IPS DF 6.9 (cell line): ENCODE measurements at regions not wholly inside any gene's neighbourhood (a gene's known extent, or its start where the extent isn't known, plus 50 kb on each side); places are given as distances from the start of the nearest gene placed in this dataset.

Source experiments
- DNase-seq: peaks from one replicate; pipeline ENCODE4 v3.0.0-alpha.2; 2013; ENCODE audit warnings: low read depth, low spot score
- H3K27ac ChIP-seq: one replicate; pipeline ENCODE4 v1.5.1; 2013; ENCODE audit warnings: low read length, control low read depth
- H3K27me3 ChIP-seq: 2 replicates; pipeline ENCODE4 v1.6.1; 2013; ENCODE audit warnings: mild to moderate bottlenecking, low read length; ENCODE audit not compliant: control insufficient read depth, insufficient read depth
- H3K36me3 ChIP-seq: 2 replicates; pipeline ENCODE4 v1.6.1; 2013; ENCODE audit warnings: low read length; ENCODE audit not compliant: control insufficient read depth, insufficient read depth
- H3K4me1 ChIP-seq: 2 replicates; pipeline ENCODE4 v1.6.1; 2013; ENCODE audit warnings: low read length; ENCODE audit not compliant: control insufficient read depth, insufficient read depth
- H3K4me3 ChIP-seq: 2 replicates; pipeline ENCODE4 v1.5.1; 2013; ENCODE audit warnings: mild to moderate bottlenecking, low read length
- H3K9me3 ChIP-seq: 2 replicates; pipeline ENCODE4 v1.6.1; 2013; ENCODE audit warnings: low read length, inconsistent platforms; ENCODE audit not compliant: control insufficient read depth, insufficient read depth
- WGBS: extraction: QIAGEN DNeasy Blood & Tissue Kit; methylation state at CpG from one replicate; pipeline ENCODE4 v1.1.7; 2013; ENCODE audit warnings: mixed read lengths, missing lambda C conversion rate; ENCODE audit not compliant: insufficient read length, insufficient coverage; 5-methylcytosine and 5-hydroxymethylcytosine counted together

DNA sequence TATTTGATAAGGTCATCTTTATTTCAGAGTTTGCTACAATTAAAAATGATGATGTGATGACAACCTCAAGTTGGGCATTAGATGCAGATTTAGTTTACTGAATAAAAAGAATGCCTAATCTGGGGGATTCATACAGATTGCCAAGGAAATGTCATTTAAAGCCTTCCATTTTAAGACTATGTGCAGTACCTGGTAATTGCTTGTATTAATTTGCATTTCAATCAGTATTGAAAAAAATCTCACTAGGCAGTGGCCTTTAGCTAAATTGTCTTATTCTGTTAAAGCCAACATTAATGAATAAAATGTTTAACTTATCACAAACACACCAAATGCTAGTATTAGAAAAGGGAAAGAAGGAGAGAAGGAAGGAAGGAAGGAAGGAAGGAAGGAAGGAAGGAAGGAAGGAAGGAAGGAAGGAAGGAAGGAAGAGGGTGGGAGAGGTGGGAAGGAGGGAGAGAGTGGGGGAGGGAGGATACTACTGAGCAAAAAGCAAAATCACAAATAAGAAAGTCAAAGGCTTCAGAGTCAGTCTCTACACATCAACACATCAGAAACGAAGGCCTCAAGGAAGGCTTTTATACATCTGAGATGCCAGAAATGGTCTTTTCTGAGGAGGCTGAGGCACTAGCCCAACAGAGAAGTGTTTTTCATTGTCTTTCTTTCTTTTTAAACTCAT is 271.1 kb upstream of the CLEC14A start:
- H3K36me3 ChIP-seq = no peaks in the 10 kb centered on the region
- no CpG with 5 or more reads among the region's 1 CpG for WGBS
- no peaks in the 10 kb centered on the region for H3K27me3 ChIP-seq
- DNase-seq = no peak
- no peaks in the 10 kb centered on the region for H3K9me3 ChIP-seq
- H3K4me1 ChIP-seq = peaks cover 2% of the 10 kb centered on the region; the same call in 1 of the 2 replicates
- H3K27ac ChIP-seq = no peak overlapping the region
- no peak overlapping the region for H3K4me3 ChIP-seq

DNA sequence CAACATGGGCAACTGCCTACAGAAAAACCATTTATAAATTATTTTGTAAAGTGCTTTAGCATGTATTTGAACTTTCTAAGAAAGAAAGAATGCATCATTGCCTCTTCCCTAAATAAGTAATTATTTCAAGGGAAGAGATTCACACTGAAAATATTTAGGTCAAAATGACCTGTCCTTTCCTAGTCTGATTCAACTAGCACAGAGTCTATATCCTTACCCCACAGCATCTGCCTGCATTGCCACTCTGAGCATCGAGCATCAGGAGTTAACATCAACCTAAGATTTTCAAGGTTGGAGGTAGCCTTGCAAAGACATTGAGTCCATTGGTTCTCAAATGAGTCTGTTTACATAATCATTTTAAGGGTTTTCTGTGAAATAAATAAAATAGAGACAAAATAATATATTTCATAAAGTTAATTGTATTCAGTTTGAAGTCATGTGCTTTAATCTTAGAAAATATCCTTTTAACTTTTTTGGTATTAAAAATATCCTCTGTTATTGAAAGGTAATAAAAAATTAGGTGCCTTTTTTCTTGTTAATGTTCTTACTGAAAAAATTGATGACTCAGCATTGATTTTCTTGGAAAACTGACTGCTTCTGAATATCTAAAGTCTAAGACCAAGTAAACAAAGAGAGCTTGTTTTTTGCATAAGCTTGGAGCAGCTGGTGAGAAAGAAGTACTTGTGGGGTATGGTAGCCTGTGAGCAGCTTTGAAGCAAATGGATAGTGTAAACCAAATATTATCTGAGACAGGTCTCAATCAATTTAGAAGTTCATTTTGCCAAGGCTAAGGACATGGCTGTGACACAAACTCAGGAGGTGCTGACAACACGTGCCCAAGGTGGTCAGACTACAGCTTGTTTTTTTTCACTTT is 269.0 kb upstream of the CLEC14A start:
- DNase-seq = no peak
- no peaks in the 10 kb centered on the region for H3K27me3 ChIP-seq
- H3K27ac ChIP-seq = no peak overlapping the region
- no CpG with 5 or more reads among the region's 2 CpGs for WGBS
- peaks cover 2% of the 10 kb centered on the region; the same call in 1 of the 2 replicates for H3K4me1 ChIP-seq
- no peaks in the 10 kb centered on the region for H3K36me3 ChIP-seq
- H3K9me3 ChIP-seq = no peaks in the 10 kb centered on the region
- no peak overlapping the region for H3K4me3 ChIP-seq

DNA sequence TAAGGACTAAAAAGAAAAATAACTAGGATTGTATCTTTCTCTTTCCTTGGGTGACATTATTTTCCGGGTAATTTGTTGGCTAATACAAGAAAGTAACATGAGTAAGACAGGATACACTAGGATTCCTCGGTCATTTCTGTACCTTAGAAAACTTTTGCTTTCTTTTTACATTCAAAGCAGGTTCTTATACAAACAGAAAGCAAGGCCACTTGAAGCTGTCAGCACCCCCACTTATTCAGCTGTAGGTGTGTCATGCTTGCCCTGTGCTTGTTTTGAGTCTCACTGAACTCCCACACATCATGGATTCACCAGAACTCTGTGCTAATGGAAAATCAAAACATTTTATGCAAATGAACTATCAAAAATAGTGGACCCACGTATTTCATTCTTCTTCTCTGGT is 266.8 kb upstream of the CLEC14A start:
- H3K27ac ChIP-seq = no peak overlapping the region
- no peak overlapping the region for H3K4me3 ChIP-seq
- WGBS = no CpG with 5 or more reads among the region's 3 CpGs
- H3K27me3 ChIP-seq = no peaks in the 10 kb centered on the region
- H3K9me3 ChIP-seq = no peaks in the 10 kb centered on the region
- DNase-seq = no peak
- H3K4me1 ChIP-seq = peaks cover 2% of the 10 kb centered on the region; the same call in 1 of the 2 replicates
- no peaks in the 10 kb centered on the region for H3K36me3 ChIP-seq

DNA sequence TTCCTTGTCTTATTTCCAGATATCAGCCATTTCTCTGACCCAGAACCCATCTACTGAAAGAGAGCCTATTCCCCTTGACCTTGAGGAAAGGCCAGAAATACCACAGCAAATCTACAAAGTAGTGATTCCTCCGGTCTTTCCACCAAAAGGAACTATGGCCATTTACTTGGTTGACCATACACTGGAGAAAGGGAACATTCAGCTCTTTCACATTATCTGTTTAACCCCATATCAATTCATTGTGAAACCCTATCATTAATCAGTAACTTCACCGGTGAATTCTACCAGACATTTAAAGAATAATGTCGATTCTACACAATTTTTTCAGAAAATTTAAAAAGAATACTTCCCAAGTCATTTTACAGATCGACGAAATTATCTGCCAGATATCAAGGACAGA is 265.7 kb upstream of the CLEC14A start:
- peaks cover 1% of the 10 kb centered on the region; the same call in 1 of the 2 replicates for H3K4me1 ChIP-seq
- no peaks in the 10 kb centered on the region for H3K9me3 ChIP-seq
- H3K36me3 ChIP-seq = no peaks in the 10 kb centered on the region
- no peak for DNase-seq
- H3K27ac ChIP-seq = no peak overlapping the region
- no peak overlapping the region for H3K4me3 ChIP-seq
- 100% methylated on average over 2 of the region's 5 CpGs for WGBS
- H3K27me3 ChIP-seq = no peaks in the 10 kb centered on the region

DNA sequence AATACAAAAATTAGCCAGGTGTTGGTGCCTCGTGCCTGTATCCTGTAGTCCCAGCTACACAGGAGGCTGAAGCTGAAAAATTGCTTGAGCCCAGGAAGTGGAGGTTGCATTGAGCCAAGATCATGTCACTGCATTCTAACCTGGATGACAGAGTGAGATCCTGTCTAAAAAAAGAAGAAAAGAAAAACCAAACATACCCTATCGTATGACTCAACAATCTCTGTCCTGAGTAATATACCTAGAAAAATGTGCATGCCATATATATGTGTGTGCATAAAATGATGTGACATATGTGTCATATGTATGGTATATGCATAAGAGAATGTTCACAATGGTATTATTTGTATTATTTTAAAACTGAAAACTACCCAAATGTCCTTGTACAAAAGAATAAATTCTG is 261.5 kb upstream of the CLEC14A start:
- H3K9me3 ChIP-seq = no peaks in the 10 kb centered on the region
- DNase-seq = no peak
- H3K27ac ChIP-seq = no peak overlapping the region
- no CpG with 5 or more reads among the region's 2 CpGs for WGBS
- no peaks in the 10 kb centered on the region for H3K27me3 ChIP-seq
- H3K4me1 ChIP-seq = no peaks in the 10 kb centered on the region
- no peak overlapping the region for H3K4me3 ChIP-seq
- H3K36me3 ChIP-seq = no peaks in the 10 kb centered on the region

DNA sequence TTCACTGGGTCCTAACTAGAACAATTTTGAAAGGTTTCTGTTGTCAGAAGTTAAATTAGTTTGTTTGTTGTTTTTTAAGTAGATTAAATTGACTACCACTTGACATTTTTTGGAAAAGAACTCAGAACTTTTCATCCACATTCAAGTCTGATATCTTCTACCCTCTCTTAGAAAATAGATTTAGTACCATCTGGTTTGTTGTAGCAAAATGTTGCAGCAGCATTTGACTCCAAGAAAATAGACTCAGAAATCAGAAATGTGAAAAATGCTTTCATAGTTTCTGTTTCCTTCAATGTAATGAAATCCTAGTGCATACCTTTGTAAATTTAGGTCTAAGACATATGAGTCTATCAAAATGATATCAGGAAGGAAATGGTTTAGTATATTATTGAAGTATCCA is 256.3 kb upstream of the CLEC14A start:
- H3K27me3 ChIP-seq = no peaks in the 10 kb centered on the region
- no peaks in the 10 kb centered on the region for H3K9me3 ChIP-seq
- no peaks in the 10 kb centered on the region for H3K36me3 ChIP-seq
- no peak overlapping the region for H3K27ac ChIP-seq
- no peak for DNase-seq
- no peak overlapping the region for H3K4me3 ChIP-seq
- no peaks in the 10 kb centered on the region for H3K4me1 ChIP-seq

DNA sequence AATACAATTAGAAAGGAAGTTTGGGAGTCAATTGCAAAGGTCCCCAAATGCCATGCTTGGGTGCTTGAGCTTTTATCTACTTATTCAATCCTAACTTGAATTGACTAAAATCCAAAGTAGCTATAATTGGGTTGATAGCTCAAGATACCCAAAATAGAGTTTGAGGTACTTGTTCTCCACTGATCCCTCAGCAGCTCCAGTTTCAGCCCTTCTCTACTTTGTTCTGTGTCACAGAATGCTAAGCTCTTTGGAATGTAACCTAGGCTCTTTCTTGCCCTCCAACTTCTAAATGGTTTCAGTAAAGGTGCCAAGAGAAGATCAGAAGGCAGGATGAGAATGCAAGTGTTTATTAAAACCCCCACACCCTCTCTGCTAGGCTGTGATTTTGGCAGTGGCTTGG is 251.4 kb upstream of the CLEC14A start:
- Histone ChIP-seq H3K4me1 (no peaks in the 10 kb centered on the region), H3K27me3 (no peaks in the 10 kb centered on the region), H3K9me3 (no peaks in the 10 kb centered on the region), H3K36me3 (no peaks in the 10 kb centered on the region), H3K4me3 (no peak overlapping the region), H3K27ac (no peak overlapping the region)
- DNase-seq = no peak

DNA sequence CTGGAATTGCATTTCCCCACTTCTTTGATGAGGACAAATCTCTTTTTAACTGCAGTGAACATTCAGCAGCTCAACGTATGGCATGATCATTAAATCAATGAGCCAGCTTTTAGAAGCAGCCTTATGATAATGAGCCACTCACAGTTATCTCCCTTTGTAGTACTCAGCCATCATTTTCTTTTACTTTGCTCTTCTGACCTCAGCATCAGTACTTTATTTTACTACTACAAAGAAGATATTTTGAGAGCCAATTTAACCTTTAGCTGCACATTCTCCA is 250.0 kb upstream of the CLEC14A start:
- Histone ChIP-seq H3K27ac (no peak overlapping the region), H3K9me3 (no peaks in the 10 kb centered on the region), H3K36me3 (no peaks in the 10 kb centered on the region), H3K4me3 (no peak overlapping the region), H3K27me3 (no peaks in the 10 kb centered on the region), H3K4me1 (no peaks in the 10 kb centered on the region)
- WGBS = no CpG with 5 or more reads among the region's 1 CpG
- DNase-seq = no peak

DNA sequence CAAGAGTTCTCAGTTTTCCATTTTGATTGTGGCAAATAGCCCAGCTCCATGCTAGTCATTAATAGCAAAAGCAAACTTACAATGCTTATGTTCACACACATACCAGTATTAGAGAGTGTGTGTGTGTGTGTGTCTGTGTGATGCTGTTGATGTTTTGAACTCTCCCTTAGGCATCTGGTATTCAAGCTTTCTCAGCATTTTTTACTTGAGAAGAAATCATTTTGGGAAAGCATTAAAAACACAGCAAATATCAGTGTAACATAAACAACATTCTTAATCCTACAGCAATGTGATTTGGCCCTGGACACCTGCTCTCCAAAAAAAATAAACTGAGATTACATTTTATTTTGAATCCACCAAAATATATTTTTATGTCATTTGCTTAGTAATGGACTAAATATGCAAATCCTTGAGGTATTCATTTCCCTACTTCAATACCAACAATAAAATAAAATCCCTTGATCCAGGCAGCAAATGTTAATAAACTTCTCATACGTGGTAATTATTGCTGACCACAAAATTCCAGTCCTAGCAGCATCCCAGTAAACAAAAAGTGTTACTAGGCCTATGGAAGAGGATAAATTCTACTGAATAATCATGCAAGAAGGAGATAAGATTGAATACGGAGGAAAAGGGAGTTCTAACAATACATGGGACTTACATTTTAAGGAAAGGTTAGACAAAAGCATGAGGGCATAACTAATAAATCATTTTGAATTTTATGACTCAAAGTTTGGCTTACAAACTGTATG is 249.5 kb upstream of the CLEC14A start:
- Histone ChIP-seq H3K27me3 (no peaks in the 10 kb centered on the region), H3K27ac (no peak overlapping the region), H3K4me1 (no peaks in the 10 kb centered on the region), H3K36me3 (no peaks in the 10 kb centered on the region), H3K9me3 (no peaks in the 10 kb centered on the region), H3K4me3 (no peak overlapping the region)
- no peak for DNase-seq
- WGBS = no CpG with 5 or more reads among the region's 2 CpGs

DNA sequence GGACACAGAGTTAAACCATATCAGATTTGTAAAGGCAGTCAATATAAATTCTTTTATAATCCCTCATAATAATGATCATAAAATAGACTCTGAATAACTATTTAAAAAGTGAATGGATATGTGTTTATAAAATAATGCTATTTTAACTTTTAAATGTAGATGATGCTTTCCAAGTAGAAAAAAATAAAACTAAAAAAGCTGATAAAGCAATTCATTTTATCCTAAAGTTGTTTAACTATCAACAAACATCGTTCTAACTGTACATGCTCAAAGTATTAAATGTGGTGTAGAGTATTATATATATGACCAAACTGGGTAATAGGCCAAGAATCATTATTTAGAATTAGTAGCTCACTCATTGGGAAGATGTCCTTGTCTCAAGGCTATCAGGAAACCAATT is 248.3 kb upstream of the CLEC14A start:
- H3K36me3 ChIP-seq = no peaks in the 10 kb centered on the region

More for the DNA sequence above, 248.3 kb upstream of the CLEC14A start:
- WGBS = no CpG with 5 or more reads among the region's 1 CpG
- Histone ChIP-seq H3K9me3 (no peaks in the 10 kb centered on the region), H3K4me3 (no peak overlapping the region), H3K27ac (no peak overlapping the region), H3K4me1 (no peaks in the 10 kb centered on the region), H3K27me3 (no peaks in the 10 kb centered on the region)
- DNase-seq = no peak
